ENCODE measurements at regions not wholly inside any gene's neighbourhood (a gene's known extent, or its start where the extent isn't known, plus 50 kb on each side); places are given as distances from the start of the nearest gene placed in this dataset.

- no peaks in the 10 kb centered on the region for H3K79me2 ChIP-seq (ENCODE audit: insufficient read depth)
- no peaks in the 10 kb centered on the region for H3K9me2 ChIP-seq (ENCODE audit: insufficient read depth)
- H3K36me3 ChIP-seq (ENCODE audit: low read depth): no peaks in the 10 kb centered on the region
- H2AFZ ChIP-seq: no peak overlapping the region
- TF ChIP-seq EZH2phosphoT487 (IDR thresholded peaks at IDR 0.05; ENCODE audit: insufficient read depth, low read depth): no peak
- no peak for TF ChIP-seq EZH2 (IDR thresholded peaks at IDR 0.05; ENCODE audit: insufficient read depth, poor library complexity, severe bottlenecking)
- no peak overlapping the region for H3K4me2 ChIP-seq (ENCODE audit: unreplicated experiment)
- H3K9ac ChIP-seq: no peak overlapping the region
- 23 to 28% methylated on average over 2 of the region's 2 CpGs for WGBS, 2 experiments (ENCODE audit: low coverage in 1 of 2, low lambda C conversion rate in 2 of 2, missing lambda C conversion rate in 2 of 2)
- no peaks in the 10 kb centered on the region for H4K20me1 ChIP-seq (ENCODE audit: insufficient read depth)
- in situ Hi-C loops (cut with MboI): no loop called here
- no peaks in the 10 kb centered on the region for H3K27me3 ChIP-seq (replicated peaks; ENCODE audit: insufficient read depth)
- H3K27ac ChIP-seq: no peak overlapping the region
- DNase-seq: no peak
- H3K9me3 ChIP-seq (ENCODE audit: low read depth): no peaks in the 10 kb centered on the region
- no peaks in the 10 kb centered on the region for H3K4me1 ChIP-seq (ENCODE audit: insufficient read depth)
- H3K4me3 ChIP-seq: no peak overlapping the region
- H3F3A ChIP-seq (ENCODE audit: insufficient read depth): no peaks in the 10 kb centered on the region
These were observed 318.1 kb upstream of the MCTP2 start for GRCh38 chr15:93913310-93913709.

- WGBS, 2 experiments (ENCODE audit: low coverage in 1 of 2, low lambda C conversion rate in 2 of 2, missing lambda C conversion rate in 2 of 2): 81% methylated on average over 28 to 31 of the region's 39 CpGs
These were observed 330.6 kb upstream of the MCTP2 start for GRCh38 chr15:93900476-93901400.

GRCh38 chr15:93899817-93900216 is 331.5 kb upstream of the MCTP2 start:
- DNase-seq: no peak
- in situ Hi-C loops (cut with MboI): no loop called here
- Histone ChIP-seq H3K27ac (no peak overlapping the region), H2AFZ (no peak overlapping the region), H4K20me1 (ENCODE audit: insufficient read depth) (no peaks in the 10 kb centered on the region), H3K36me3 (ENCODE audit: low read depth) (no peaks in the 10 kb centered on the region), H3K4me3 (no peak overlapping the region), H3F3A (ENCODE audit: insufficient read depth) (no peaks in the 10 kb centered on the region), H3K4me1 (ENCODE audit: insufficient read depth) (no peaks in the 10 kb centered on the region), H3K27me3 (replicated peaks; ENCODE audit: insufficient read depth) (no peaks in the 10 kb centered on the region), H3K9me3 (ENCODE audit: low read depth) (no peaks in the 10 kb centered on the region), H3K9ac (no peak overlapping the region), H3K4me2 (ENCODE audit: unreplicated experiment) (no peak overlapping the region), H3K9me2 (ENCODE audit: insufficient read depth) (no peaks in the 10 kb centered on the region), H3K79me2 (ENCODE audit: insufficient read depth) (no peaks in the 10 kb centered on the region)
- TF ChIP-seq EZH2phosphoT487 (IDR thresholded peaks at IDR 0.05; ENCODE audit: insufficient read depth, low read depth): no peak
- TF ChIP-seq EZH2 (IDR thresholded peaks at IDR 0.05; ENCODE audit: insufficient read depth, poor library complexity, severe bottlenecking): no peak
- WGBS, 2 experiments (ENCODE audit: low coverage in 1 of 2, low lambda C conversion rate in 2 of 2, missing lambda C conversion rate in 2 of 2): 74 to 77% methylated on average over 17 of the region's 17 CpGs

More at GRCh38 chr15:93900476-93901400, 330.6 kb upstream of the MCTP2 start:
- H3K27me3 ChIP-seq (replicated peaks; ENCODE audit: insufficient read depth): no peaks in the 10 kb centered on the region
- no peaks in the 10 kb centered on the region for H3K4me1 ChIP-seq (ENCODE audit: insufficient read depth)
- H3K4me3 ChIP-seq: no peak overlapping the region
- H3K4me2 ChIP-seq (ENCODE audit: unreplicated experiment): no peak overlapping the region
- H3K36me3 ChIP-seq (ENCODE audit: low read depth): no peaks in the 10 kb centered on the region
- H2AFZ ChIP-seq: no peak overlapping the region
- no peaks in the 10 kb centered on the region for H3F3A ChIP-seq (ENCODE audit: insufficient read depth)
- no peak for DNase-seq
- H3K79me2 ChIP-seq (ENCODE audit: insufficient read depth): no peaks in the 10 kb centered on the region
- no peaks in the 10 kb centered on the region for H4K20me1 ChIP-seq (ENCODE audit: insufficient read depth)
- H3K9ac ChIP-seq: no peak overlapping the region
- TF ChIP-seq EZH2 (IDR thresholded peaks at IDR 0.05; ENCODE audit: insufficient read depth, poor library complexity, severe bottlenecking) (no peak), EZH2phosphoT487 (IDR thresholded peaks at IDR 0.05; ENCODE audit: insufficient read depth, low read depth) (no peak)
- no peak overlapping the region for H3K27ac ChIP-seq
- in situ Hi-C loops (cut with MboI): no loop called here
- no peaks in the 10 kb centered on the region for H3K9me3 ChIP-seq (ENCODE audit: low read depth)
- H3K9me2 ChIP-seq (ENCODE audit: insufficient read depth): no peaks in the 10 kb centered on the region

DNA sequence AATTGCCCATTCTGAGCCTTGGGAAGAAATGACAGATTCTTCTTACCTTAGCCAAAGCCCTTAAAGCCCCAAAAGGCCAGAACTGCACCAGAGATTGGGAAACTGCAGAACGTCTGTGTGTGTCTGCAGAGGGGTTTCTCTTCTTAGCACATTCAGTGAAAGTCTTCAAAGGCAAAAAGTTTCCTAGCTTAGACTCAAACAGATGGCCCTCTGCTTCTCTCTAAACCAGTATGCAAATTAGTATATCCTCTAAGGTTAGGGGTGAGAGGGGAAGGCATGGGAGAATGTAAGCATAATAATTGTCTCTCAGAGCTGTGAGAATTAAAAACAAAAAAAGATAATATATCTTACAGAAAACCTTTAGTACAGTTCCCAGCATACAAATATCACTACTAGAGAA is 334.0 kb upstream of the MCTP2 start:
- Histone ChIP-seq H3K9me3 (ENCODE audit: low read depth) (no peaks in the 10 kb centered on the region), H3K4me1 (ENCODE audit: insufficient read depth) (no peaks in the 10 kb centered on the region), H3K9ac (no peak overlapping the region), H3K27ac (no peak overlapping the region), H3K36me3 (ENCODE audit: low read depth) (no peaks in the 10 kb centered on the region), H3K4me2 (ENCODE audit: unreplicated experiment) (no peak overlapping the region), H3F3A (ENCODE audit: insufficient read depth) (no peaks in the 10 kb centered on the region), H3K27me3 (replicated peaks; ENCODE audit: insufficient read depth) (no peaks in the 10 kb centered on the region), H3K79me2 (ENCODE audit: insufficient read depth) (no peaks in the 10 kb centered on the region), H4K20me1 (ENCODE audit: insufficient read depth) (no peaks in the 10 kb centered on the region), H3K4me3 (no peak overlapping the region), H3K9me2 (ENCODE audit: insufficient read depth) (no peaks in the 10 kb centered on the region), H2AFZ (no peak overlapping the region)
- TF ChIP-seq EZH2phosphoT487 (IDR thresholded peaks at IDR 0.05; ENCODE audit: insufficient read depth, low read depth): no peak
- no peak for TF ChIP-seq EZH2 (IDR thresholded peaks at IDR 0.05; ENCODE audit: insufficient read depth, poor library complexity, severe bottlenecking)
- WGBS, 2 experiments (ENCODE audit: low coverage in 1 of 2, low lambda C conversion rate in 2 of 2, missing lambda C conversion rate in 2 of 2): 11 to 17% methylated on average over 1 of the region's 1 CpG
- in situ Hi-C loops (cut with MboI): no loop called here
- DNase-seq: no peak
